ELF-1 (cell line): ENCODE measurements at regions not wholly inside any gene's neighbourhood (a gene's known extent, or its start where the extent isn't known, plus 50 kb on each side); places are given as distances from the start of the nearest gene placed in this dataset.
A peak's percentile ranks its signal among the peaks of the same experiment; 100 is the strongest.

ENCODE experiments used
- DNase-seq: peaks from one replicate; pipeline ENCODE4 v3.0.0-alpha.2; 2016; ENCODE audit warnings: low read depth, low spot score

DNA sequence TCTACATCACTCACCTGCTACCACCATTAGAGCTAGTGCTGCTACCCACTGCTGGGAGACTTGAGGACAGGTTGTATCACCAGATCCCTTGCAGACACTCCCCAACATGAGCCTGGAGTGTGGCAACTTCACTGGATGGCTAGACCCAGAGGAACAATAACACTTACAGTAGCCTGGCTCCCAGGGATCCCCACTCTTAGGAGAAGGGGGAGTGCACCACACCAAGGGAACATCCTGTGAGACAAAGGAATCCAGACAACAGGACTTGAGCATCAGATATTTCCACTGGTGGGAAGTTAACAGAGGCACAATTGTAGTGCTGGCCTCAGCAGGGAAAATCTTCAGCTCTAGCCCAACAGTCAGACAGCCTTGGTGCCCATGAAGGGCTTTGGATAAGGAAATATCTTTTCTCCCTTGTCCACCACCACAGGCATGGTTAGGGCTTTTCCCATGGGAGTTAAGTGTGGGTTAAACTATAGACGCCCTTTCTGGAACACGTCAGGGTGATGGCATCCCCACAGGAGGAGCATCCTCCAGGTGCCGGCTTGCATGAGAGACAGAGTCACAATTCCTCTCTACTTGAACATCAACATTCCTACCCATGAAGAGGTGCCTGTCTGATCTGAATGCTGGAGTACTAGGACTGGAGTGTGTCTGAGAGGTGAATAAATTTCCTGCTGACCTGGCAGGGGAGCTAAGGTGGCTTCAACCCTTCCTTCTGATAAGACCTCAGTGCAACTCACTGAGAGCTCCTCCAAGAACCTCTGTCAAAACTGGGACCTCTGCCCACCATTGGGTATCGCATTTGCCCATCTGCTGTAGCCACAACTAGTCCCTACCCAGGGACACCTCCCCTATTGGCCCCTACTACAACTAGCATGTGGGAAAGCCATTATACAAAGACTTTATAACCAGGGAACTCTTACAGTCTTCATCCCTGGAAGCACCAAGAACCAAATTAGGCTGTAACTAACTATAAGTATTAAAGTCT lies 55.4 kb upstream of the SIRPG start:
- DNase-seq: no peak

- DNase-seq: no peak
Measured at GRCh38 chr20:1711826-1712601, 54.4 kb upstream of the SIRPG start.

GRCh38 chr20:1711266-1711665 lies 53.7 kb upstream of the SIRPG start:
- no peak for DNase-seq

DNA sequence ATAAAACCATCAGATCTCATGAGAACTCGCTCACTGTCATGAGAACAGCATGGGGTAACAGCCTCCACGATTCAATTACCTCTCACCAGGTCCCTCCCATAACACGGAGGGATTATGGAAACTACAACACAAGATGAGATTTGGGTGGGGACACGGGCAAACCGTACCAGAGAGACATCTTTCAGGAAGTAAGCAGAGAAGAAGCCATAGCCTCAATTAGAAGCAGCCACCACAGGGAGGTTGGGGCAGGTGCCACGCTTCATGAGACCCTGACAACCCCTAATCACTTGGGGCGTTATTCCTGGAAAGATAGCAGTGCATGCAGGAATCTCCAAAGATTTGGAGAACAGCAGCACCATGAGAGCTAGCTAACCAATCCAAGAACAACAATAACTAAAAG lies 52.9 kb upstream of the SIRPG start:
- no peak for DNase-seq

- DNase-seq: peak; percentile 10
Measured at GRCh38 chr20:1707588-1708449, 50.2 kb upstream of the SIRPG start.
